Endothelial cell of umbilical vein (primary cell): ENCODE measurements at regions not wholly inside any gene's neighbourhood (a gene's known extent, or its start where the extent isn't known, plus 50 kb on each side); places are given as distances from the start of the nearest gene placed in this dataset.

Source experiments
- BruUV-seq: library from RNA; stranded (reverse); fragments of 400-500 nt; replicated peaks from 2 replicates; lab custom pipeline; 2021; lab: Mats Ljungman, UMichigan
- CTCF ChIA-PET: fragments of 300-600, 350-600 bp; sonication (Branson Sonifier 250); formaldehyde crosslinking; loops from one replicate; lab custom pipeline; 2021; ENCODE audit warnings: antibody characterized with exemption, inconsistent platforms; lab: Charles Lee
- POLR2A ChIA-PET: fragments of 300-600, 350-600 bp; sonication (Branson Sonifier 250); formaldehyde crosslinking; loops from one replicate; lab custom pipeline; 2021; ENCODE audit warnings: antibody characterized with exemption, inconsistent platforms; lab: Charles Lee
- DNase-seq: peaks from one replicate; pipeline ENCODE4 v3.0.0-alpha.2; 2011; ENCODE audit warnings: low read depth, low spot score
- FAIRE-seq: peaks from 2 replicates; lab custom pipeline; 2011; peaks lifted over from hg19 to GRCh38; lab: Jason Lieb, UNC
- H2AFZ ChIP-seq: 2 replicates; pipeline ENCODE4 v1.6.0; 2012; ENCODE audit warnings: low read depth, low read length, control low read depth, inconsistent platforms
- H3K27ac ChIP-seq: 2 replicates; pipeline ENCODE4 v1.5.1; 2011; ENCODE audit warnings: low read depth, mild to moderate bottlenecking, control low read depth, low read length, moderate library complexity; ENCODE audit not compliant: insufficient read depth
- H3K27me3 ChIP-seq, 2 experiments: 2 replicates each; pipeline versions ENCODE4 v1.6.0 to v1.6.1; 2011; ENCODE audit warnings: low read length in 2 of 2, mixed read lengths in 1 of 2; ENCODE audit not compliant: control insufficient read depth in 2 of 2, insufficient read depth in 2 of 2
- H3K36me3 ChIP-seq, 2 experiments: 2 replicates in 1 of 2; 3 replicates in 1 of 2; pipeline ENCODE4 v1.5.1; 2011; ENCODE audit warnings: low read length in 2 of 2, mild to moderate bottlenecking in 1 of 2, moderate library complexity in 1 of 2; ENCODE audit not compliant: control insufficient read depth in 2 of 2, insufficient read depth in 2 of 2; ENCODE audit errors: extremely low read depth in 1 of 2
- H3K4me1 ChIP-seq: 3 replicates; pipeline ENCODE4 v1.5.1; 2011; ENCODE audit warnings: mild to moderate bottlenecking, low read length; ENCODE audit not compliant: control insufficient read depth, insufficient read depth; ENCODE audit errors: extremely low read depth
- H3K4me2 ChIP-seq: 2 replicates; pipeline ENCODE4 v1.6.1; 2011; ENCODE audit warnings: low read length, control low read depth, mixed read lengths; ENCODE audit not compliant: insufficient read depth
- H3K4me3 ChIP-seq, 3 experiments: fragments of 200-600 bp in 1 of 3; sonication (generic), shearing (Covaris generic) in 1 of 3; replicated peaks in 1 of 3; 2 replicates each; pipeline ENCODE4 v1.5.1; 2011 to 2016; ENCODE audit warnings: control low read depth in 3 of 3, low read length in 3 of 3, mild to moderate bottlenecking in 2 of 3, inconsistent platforms in 1 of 3, low read depth in 1 of 3, moderate library complexity in 1 of 3; ENCODE audit not compliant: insufficient read depth in 1 of 3
- H3K79me2 ChIP-seq: 2 replicates; pipeline ENCODE4 v1.6.0; 2012; ENCODE audit warnings: low read length, inconsistent platforms; ENCODE audit not compliant: control insufficient read depth, insufficient read depth
- H3K9ac ChIP-seq: replicated peaks from 2 replicates; pipeline ENCODE3; 2011; ENCODE audit warnings: low read length, control low read depth; ENCODE audit not compliant: insufficient read depth; ENCODE audit errors: extremely low read depth
- H3K9me1 ChIP-seq: replicated peaks from 3 replicates; pipeline ENCODE4 v1.6.0; 2011; ENCODE audit warnings: mild to moderate bottlenecking, low read length; ENCODE audit not compliant: control insufficient read depth, insufficient read depth; ENCODE audit errors: extremely low read depth
- H3K9me3 ChIP-seq: replicated peaks from 2 replicates; pipeline ENCODE4 v1.5.1; 2012; ENCODE audit warnings: low read length, inconsistent platforms; ENCODE audit not compliant: control insufficient read depth, insufficient read depth
- H4K20me1 ChIP-seq: replicated peaks from 2 replicates; pipeline ENCODE3; 2011; ENCODE audit warnings: mild to moderate bottlenecking, low read length; ENCODE audit not compliant: control insufficient read depth, insufficient read depth; ENCODE audit errors: extremely low read depth
- EZH2 ChIP-seq: IDR thresholded peaks from 2 replicates; pipeline ENCODE4 v1.6.1; 2012; ENCODE audit warnings: borderline replicate concordance, low read depth, mild to moderate bottlenecking, moderate library complexity, low read length, inconsistent platforms; ENCODE audit not compliant: severe bottlenecking
- FOS ChIP-seq: IDR thresholded peaks from 2 replicates; pipeline ENCODE4 v1.6.1; 2011; ENCODE audit warnings: mild to moderate bottlenecking, low read length, moderate library complexity, borderline replicate concordance; ENCODE audit not compliant: insufficient read depth
- GATA2 ChIP-seq: IDR thresholded peaks from 2 replicates; pipeline ENCODE4 v1.7.0; 2011; ENCODE audit warnings: low read depth, mild to moderate bottlenecking, moderate library complexity, mixed read lengths, low read length; ENCODE audit not compliant: insufficient read length, insufficient read depth
- MYC ChIP-seq: IDR thresholded peaks from one replicate; pipeline ENCODE4 v1.6.1; 2011; ENCODE audit warnings: mild to moderate bottlenecking, low read depth, low read length
- POLR2AphosphoS5 ChIP-seq: IDR thresholded peaks from 2 replicates; pipeline ENCODE4 v1.6.1; 2012; ENCODE audit warnings: low read depth, mild to moderate bottlenecking, control low read depth, low read length, moderate library complexity; ENCODE audit not compliant: insufficient read depth
- dilution Hi-C: fragments of 300-500 bp; cut with MboI; formaldehyde crosslinking; loops from one replicate; pipeline ENCODE4 v1.15.0; 2019; ENCODE audit warnings: low sequenced_read_pairs; ENCODE audit not compliant: extremely low pct_ligation_motif_present
- intact Hi-C: fragments of 100-400 bp; cut with micrococcal nuclease; formaldehyde crosslinking; loops from one replicate; pipeline ENCODE4 v1.10.0; 2022
- TF ChIP-seq, protein P1 (sequence below): IDR thresholded peaks from 2 replicates; pipeline ENCODE4 v1.6.1; 2011; ENCODE audit not compliant: insufficient read depth, insufficient read length

DNA sequence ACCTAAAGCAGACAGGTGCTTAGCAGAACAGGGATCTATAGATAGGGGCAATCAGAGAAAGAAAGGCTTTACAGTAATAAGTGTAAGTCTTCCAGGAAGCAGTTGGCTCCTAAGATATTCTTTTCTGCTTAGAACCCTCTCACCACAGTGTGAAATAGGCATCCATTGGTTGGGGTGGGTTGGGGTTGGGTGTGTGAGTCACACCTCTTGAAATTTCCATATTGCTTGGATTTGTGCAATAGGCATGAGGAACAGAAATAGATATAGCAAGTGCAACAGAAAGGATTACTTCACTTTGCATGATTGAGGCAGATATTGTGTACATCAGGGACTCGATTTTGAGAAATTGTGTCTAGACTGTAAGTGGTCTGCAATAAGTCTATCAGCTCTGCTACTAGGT lies 200.1 kb upstream of the GAP43 start:
- Histone ChIP-seq H3K4me3 (no peak overlapping the region), H4K20me1 (no peaks in the 10 kb centered on the region), H3K79me2 (no peaks in the 10 kb centered on the region), H3K9me3 (no peaks in the 10 kb centered on the region), H3K4me1 (no peaks in the 10 kb centered on the region), H2AFZ (no peak overlapping the region), H3K27ac (no peak overlapping the region), H3K9me1 (no peaks in the 10 kb centered on the region), H3K27me3 (peaks cover 0 to 5% of the 10 kb centered on the region in 2 experiments), H3K36me3 (no peaks in the 10 kb centered on the region), H3K9ac (no peak overlapping the region), H3K4me2 (no peak overlapping the region)
- DNase-seq (no peak), FAIRE-seq (no peak)
- POLR2A ChIA-PET = no interaction called here
- TF ChIP-seq GATA2 (no peak), EZH2 (no peak)
- intact Hi-C loops = no loop called here
- no TSS peak for BruUV-seq
- CTCF ChIA-PET = no interaction called here
- dilution Hi-C loops = no loop called here

DNA sequence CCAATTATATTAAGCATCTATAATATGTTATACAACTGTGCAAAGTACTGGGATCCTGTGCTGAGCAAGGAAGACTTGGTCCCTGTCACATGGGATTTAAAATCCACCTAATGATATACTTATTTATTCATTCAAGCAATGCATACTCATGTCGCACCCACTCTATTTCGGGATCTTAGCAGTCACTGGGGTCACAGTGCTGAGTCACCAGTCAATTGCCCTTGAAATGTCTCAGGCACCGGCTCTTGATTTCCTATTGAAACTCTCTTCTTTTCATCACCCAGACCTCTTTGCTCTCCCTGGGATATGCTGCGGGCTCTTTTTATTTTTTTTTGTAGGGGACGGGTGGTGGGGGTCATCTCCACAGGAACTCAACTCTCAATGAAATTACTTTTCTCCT lies 194.5 kb upstream of the GAP43 start:
- Histone ChIP-seq H3K4me2 (no peak overlapping the region), H3K36me3 (no peaks in the 10 kb centered on the region), H3K4me3 (no peak overlapping the region), H3K4me1 (no peaks in the 10 kb centered on the region), H2AFZ (no peak overlapping the region), H3K9me3 (no peaks in the 10 kb centered on the region), H3K27me3 (peaks cover 0 to 5% of the 10 kb centered on the region in 2 experiments), H3K9ac (no peak overlapping the region), H3K27ac (no peak overlapping the region), H3K9me1 (no peaks in the 10 kb centered on the region), H3K79me2 (no peaks in the 10 kb centered on the region), H4K20me1 (no peaks in the 10 kb centered on the region)
- ChIA-PET CTCF (no interaction called here), POLR2A (no interaction called here)
- no peak for TF ChIP-seq FOS
- TF ChIP-seq, protein P1, sequence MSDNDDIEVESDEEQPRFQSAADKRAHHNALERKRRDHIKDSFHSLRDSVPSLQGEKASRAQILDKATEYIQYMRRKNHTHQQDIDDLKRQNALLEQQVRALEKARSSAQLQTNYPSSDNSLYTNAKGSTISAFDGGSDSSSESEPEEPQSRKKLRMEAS = no peak
- TF ChIP-seq MYC = no peak
- no peak for TF ChIP-seq POLR2AphosphoS5
- BruUV-seq = no TSS peak
- intact Hi-C loops = no loop called here
- DNase-seq (no peak), FAIRE-seq (no peak)
- dilution Hi-C loops = no loop called here
